SK-N-SH treated with all-trans-retinoic acid at 6 μM for 48 hours (cell line): ENCODE measurements at regions not wholly inside any gene's neighbourhood (a gene's known extent, or its start where the extent isn't known, plus 50 kb on each side); places are given as distances from the start of the nearest gene placed in this dataset.

Experiments
- ATAC-seq: fragments of 200-7000 bp; cut with Tn5 transposase; 3 replicates; pipeline ENCODE4 v1.9.1; 2020; ENCODE audit warnings: mild to moderate bottlenecking, moderate library complexity
- ARNTL ChIP-seq: fragments of 450-650 bp; formaldehyde crosslinking; IDR thresholded peaks from 2 replicates; pipeline ENCODE4 v1.5.0; 2020; ENCODE audit warnings: low read depth, mild to moderate bottlenecking, moderate library complexity, borderline replicate concordance
- BACH2 ChIP-seq: fragments of 250-450 bp; sonication (Bioruptor Pico); IDR thresholded peaks from 2 replicates; pipeline ENCODE4 v1.9.0; 2021; ENCODE audit warnings: mild to moderate bottlenecking, borderline replicate concordance
- CREB5 ChIP-seq: fragments of 250-450 bp; sonication (Bioruptor Pico); IDR thresholded peaks from 2 replicates; pipeline ENCODE4 v1.5.1; 2020; ENCODE audit warnings: low read depth, mild to moderate bottlenecking, moderate library complexity
- CSDC2 ChIP-seq: fragments of 250-450 bp; sonication (Bioruptor Pico); IDR thresholded peaks from 2 replicates; pipeline ENCODE4 v1.5.0; 2020; ENCODE audit warnings: mild to moderate bottlenecking, moderate library complexity
- ESRRG ChIP-seq: fragments of 250-450 bp; sonication (Bioruptor Pico); IDR thresholded peaks from 2 replicates; pipeline ENCODE4 v1.6.1; 2021; ENCODE audit warnings: mild to moderate bottlenecking
- GLIS3 ChIP-seq: fragments of 250-450 bp; sonication (Bioruptor Pico); IDR thresholded peaks from 2 replicates; pipeline ENCODE4 v1.5.0; 2020; ENCODE audit warnings: mild to moderate bottlenecking, moderate library complexity
- ISL1 ChIP-seq: fragments of 250-450 bp; sonication (Bioruptor Pico); IDR thresholded peaks from 2 replicates; pipeline ENCODE4 v2.1.2; 2022; ENCODE audit warnings: mild to moderate bottlenecking, moderate library complexity
- OSR1 ChIP-seq: fragments of 250-450 bp; sonication (Bioruptor Pico); IDR thresholded peaks from 2 replicates; pipeline ENCODE4 v1.8.0; 2022; ENCODE audit warnings: moderate library complexity, mild to moderate bottlenecking, inconsistent platforms
- POU6F1 ChIP-seq: fragments of 250-450 bp; sonication (Bioruptor Pico); IDR thresholded peaks from 2 replicates; pipeline ENCODE4 v1.8.0; 2021; ENCODE audit warnings: low read depth, mild to moderate bottlenecking, moderate library complexity, borderline replicate concordance
- PPARA ChIP-seq: fragments of 250-450 bp; sonication (Bioruptor Pico); IDR thresholded peaks from 2 replicates; pipeline ENCODE4 v1.5.0; 2020; ENCODE audit warnings: mild to moderate bottlenecking, borderline replicate concordance
- RARB ChIP-seq: fragments of 250-450 bp; sonication (Bioruptor Pico); IDR thresholded peaks from 2 replicates; pipeline ENCODE4 v1.8.0; 2021; ENCODE audit warnings: mild to moderate bottlenecking, moderate library complexity
- SNAI2 ChIP-seq: fragments of 250-450 bp; sonication (Bioruptor Pico); IDR thresholded peaks from 2 replicates; pipeline ENCODE4 v1.5.0; 2020; ENCODE audit warnings: mild to moderate bottlenecking, moderate library complexity
- TOX ChIP-seq: fragments of 250-450 bp; sonication (Bioruptor Pico); IDR thresholded peaks from 2 replicates; pipeline ENCODE4 v1.8.0; 2021; ENCODE audit warnings: mild to moderate bottlenecking, moderate library complexity, borderline replicate concordance
- TSHZ2 ChIP-seq: fragments of 250-450 bp; sonication (Bioruptor Pico); IDR thresholded peaks from 2 replicates; pipeline ENCODE4 v1.5.0; 2020; ENCODE audit warnings: mild to moderate bottlenecking, moderate library complexity
- ZC3H10 ChIP-seq: fragments of 250-450 bp; sonication (Bioruptor Pico); IDR thresholded peaks from 2 replicates; pipeline ENCODE4 v1.5.1; 2021; ENCODE audit warnings: mild to moderate bottlenecking, moderate library complexity
- ZFP3 ChIP-seq: fragments of 250-450 bp; sonication (Bioruptor Pico); IDR thresholded peaks from 2 replicates; pipeline ENCODE4 v1.5.0; 2020; ENCODE audit warnings: mild to moderate bottlenecking, moderate library complexity
- ZFP30 ChIP-seq: fragments of 450-650 bp; formaldehyde crosslinking; IDR thresholded peaks from 2 replicates; pipeline ENCODE4 v1.5.0; 2022; ENCODE audit warnings: mild to moderate bottlenecking, moderate library complexity
- ZNF70 ChIP-seq: fragments of 450-650 bp; formaldehyde crosslinking; IDR thresholded peaks from 2 replicates; pipeline ENCODE4 v1.5.0; 2020; ENCODE audit warnings: mild to moderate bottlenecking, moderate library complexity
- ZNF8 ChIP-seq: fragments of 450-650 bp; formaldehyde crosslinking; IDR thresholded peaks from 2 replicates; pipeline ENCODE4 v1.5.0; 2020; ENCODE audit warnings: mild to moderate bottlenecking, moderate library complexity
- TF ChIP-seq, protein P1 (sequence below): fragments of 250-450 bp; sonication (Bioruptor Pico); IDR thresholded peaks from 2 replicates; pipeline ENCODE4 v1.8.0; 2020; ENCODE audit warnings: mild to moderate bottlenecking, moderate library complexity, borderline replicate concordance
- TF ChIP-seq, protein P2 (sequence below): fragments of 250-450 bp; sonication (Bioruptor Pico); IDR thresholded peaks from 2 replicates; pipeline ENCODE4 v1.5.1; 2021; ENCODE audit warnings: mild to moderate bottlenecking, moderate library complexity

DNA sequence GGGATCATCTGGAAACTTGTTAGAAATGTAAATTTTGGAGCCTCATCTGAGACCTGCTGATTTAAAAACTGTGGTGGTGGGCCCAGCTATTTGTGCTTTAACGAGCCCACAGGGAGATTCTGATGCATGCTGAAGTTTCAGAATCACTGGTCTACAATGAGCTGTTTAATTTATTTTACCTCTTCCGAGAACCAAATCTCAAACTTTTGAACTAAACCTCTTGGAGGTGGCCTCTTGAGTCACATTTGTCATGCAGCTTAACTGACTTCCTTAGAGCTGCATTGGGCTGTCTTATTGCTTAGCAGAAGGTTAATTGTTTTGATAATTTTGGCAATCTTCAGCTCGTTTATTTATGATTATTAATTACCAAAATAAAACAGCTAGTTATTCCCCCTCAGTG, 112.1 kb upstream of the NPHP3 start (continued):
- TF ChIP-seq, protein P1, sequence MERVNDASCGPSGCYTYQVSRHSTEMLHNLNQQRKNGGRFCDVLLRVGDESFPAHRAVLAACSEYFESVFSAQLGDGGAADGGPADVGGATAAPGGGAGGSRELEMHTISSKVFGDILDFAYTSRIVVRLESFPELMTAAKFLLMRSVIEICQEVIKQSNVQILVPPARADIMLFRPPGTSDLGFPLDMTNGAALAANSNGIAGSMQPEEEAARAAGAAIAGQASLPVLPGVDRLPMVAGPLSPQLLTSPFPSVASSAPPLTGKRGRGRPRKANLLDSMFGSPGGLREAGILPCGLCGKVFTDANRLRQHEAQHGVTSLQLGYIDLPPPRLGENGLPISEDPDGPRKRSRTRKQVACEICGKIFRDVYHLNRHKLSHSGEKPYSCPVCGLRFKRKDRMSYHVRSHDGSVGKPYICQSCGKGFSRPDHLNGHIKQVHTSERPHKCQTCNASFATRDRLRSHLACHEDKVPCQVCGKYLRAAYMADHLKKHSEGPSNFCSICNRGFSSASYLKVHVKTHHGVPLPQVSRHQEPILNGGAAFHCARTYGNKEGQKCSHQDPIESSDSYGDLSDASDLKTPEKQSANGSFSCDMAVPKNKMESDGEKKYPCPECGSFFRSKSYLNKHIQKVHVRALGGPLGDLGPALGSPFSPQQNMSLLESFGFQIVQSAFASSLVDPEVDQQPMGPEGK (CRISPR knock-in tag) = no peak
- TF ChIP-seq ZFP30 (CRISPR knock-in tag) = no peak
- TF ChIP-seq ESRRG (CRISPR knock-in tag) = no peak
- TF ChIP-seq, protein P2, sequence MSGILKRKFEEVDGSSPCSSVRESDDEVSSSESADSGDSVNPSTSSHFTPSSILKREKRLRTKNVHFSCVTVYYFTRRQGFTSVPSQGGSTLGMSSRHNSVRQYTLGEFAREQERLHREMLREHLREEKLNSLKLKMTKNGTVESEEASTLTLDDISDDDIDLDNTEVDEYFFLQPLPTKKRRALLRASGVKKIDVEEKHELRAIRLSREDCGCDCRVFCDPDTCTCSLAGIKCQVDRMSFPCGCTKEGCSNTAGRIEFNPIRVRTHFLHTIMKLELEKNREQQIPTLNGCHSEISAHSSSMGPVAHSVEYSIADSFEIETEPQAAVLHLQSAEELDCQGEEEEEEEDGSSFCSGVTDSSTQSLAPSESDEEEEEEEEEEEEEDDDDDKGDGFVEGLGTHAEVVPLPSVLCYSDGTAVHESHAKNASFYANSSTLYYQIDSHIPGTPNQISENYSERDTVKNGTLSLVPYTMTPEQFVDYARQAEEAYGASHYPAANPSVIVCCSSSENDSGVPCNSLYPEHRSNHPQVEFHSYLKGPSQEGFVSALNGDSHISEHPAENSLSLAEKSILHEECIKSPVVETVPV = no peak

DNA sequence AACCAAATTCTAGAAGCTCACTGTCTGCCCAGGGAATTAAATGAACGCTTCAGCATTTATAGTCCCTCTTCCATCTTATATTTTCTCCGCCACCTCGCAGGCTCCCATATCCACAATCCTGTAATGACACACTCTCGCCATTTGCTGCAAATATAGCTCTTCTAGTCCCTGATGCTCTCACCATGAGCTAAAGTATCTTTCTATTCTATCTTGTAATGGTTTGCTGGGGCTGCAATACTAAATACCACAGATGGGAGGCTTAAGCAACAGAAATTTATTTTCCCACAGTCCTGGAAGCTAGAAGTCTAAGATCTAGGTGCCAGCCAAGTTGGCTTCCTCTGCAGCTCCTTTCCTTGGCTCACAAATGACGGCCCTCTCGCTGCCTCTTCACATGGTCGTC, 106.9 kb upstream of the NPHP3 start:
- TF ChIP-seq PPARA (CRISPR knock-in tag) (no peak), TOX (no peak), ZNF70 (CRISPR knock-in tag) (no peak), POU6F1 (no peak), SNAI2 (CRISPR knock-in tag) (no peak), GLIS3 (CRISPR knock-in tag) (no peak), ZNF8 (CRISPR knock-in tag) (no peak), ZFP30 (CRISPR knock-in tag) (no peak), RARB (no peak), BACH2 (CRISPR knock-in tag) (no peak), ARNTL (CRISPR knock-in tag) (no peak)
- TF ChIP-seq, protein P1 (CRISPR knock-in tag) = no peak
- TF ChIP-seq, protein P2 = no peak
- ATAC-seq = no peak

DNA sequence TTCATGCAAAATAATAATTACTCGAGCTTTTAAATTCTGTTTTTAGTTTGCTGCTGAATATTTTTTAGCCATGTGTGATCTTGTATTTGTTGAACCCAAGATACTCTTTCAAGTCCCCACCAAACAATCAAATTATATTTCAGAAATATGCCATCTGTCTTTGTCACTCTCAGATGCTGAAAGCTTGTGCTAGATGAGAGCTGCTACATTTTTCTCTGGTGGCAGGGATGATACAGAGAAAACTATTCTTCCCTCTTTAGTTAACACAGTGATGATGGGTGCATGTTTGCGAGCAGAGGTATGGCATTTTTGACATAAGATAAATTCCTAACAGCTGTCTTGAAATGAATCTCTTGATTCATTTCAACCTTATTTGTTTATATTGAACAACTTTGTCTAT, 100.6 kb upstream of the NPHP3 start:
- no peak for ATAC-seq
- TF ChIP-seq TSHZ2 (CRISPR knock-in tag) = no peak
- TF ChIP-seq ARNTL (CRISPR knock-in tag) = no peak
- no peak for TF ChIP-seq RARB
- TF ChIP-seq ZFP3 = no peak
- TF ChIP-seq ZC3H10 (CRISPR knock-in tag) = no peak
- no peak for TF ChIP-seq CSDC2
- TF ChIP-seq OSR1 (CRISPR knock-in tag) = no peak
- TF ChIP-seq POU6F1 = no peak
- TF ChIP-seq ZNF70 (CRISPR knock-in tag) = no peak
- no peak for TF ChIP-seq GLIS3 (CRISPR knock-in tag)
- TF ChIP-seq ZFP30 (CRISPR knock-in tag) = no peak
- TF ChIP-seq SNAI2 (CRISPR knock-in tag) = no peak
- no peak for TF ChIP-seq CREB5 (CRISPR knock-in tag)
- no peak for TF ChIP-seq ISL1
- TF ChIP-seq ESRRG (CRISPR knock-in tag) = no peak
- TF ChIP-seq, protein P1 (CRISPR knock-in tag) = no peak
